Immature natural killer cell (primary cell): ENCODE measurements at regions not wholly inside any gene's neighbourhood (a gene's known extent, or its start where the extent isn't known, plus 50 kb on each side); places are given as distances from the start of the nearest gene placed in this dataset.

Experiments used
- DNase-seq, 3 donors: peaks; one replicate each; pipeline ENCODE4 v3.0.0; 2022; ENCODE audit warnings: mixed read lengths in 1 of 3
- H3K27ac Mint-ChIP-seq, 6 donors: one replicate each; pipeline ENCODE4 v1.8.0; 2020; ENCODE audit warnings: mixed read lengths in 6 of 6, mild to moderate bottlenecking in 5 of 6, inconsistent platforms in 4 of 6, moderate library complexity in 3 of 6
- H3K27me3 Mint-ChIP-seq, 3 donors: one replicate each; pipeline ENCODE4 v1.8.0; 2020 to 2021; ENCODE audit warnings: low read depth in 3 of 3, mild to moderate bottlenecking in 3 of 3, mixed read lengths in 3 of 3, moderate library complexity in 3 of 3, inconsistent platforms in 1 of 3
- H3K36me3 Mint-ChIP-seq, 3 donors: one replicate each; pipeline ENCODE4 v1.8.0; 2020; ENCODE audit warnings: mixed read lengths in 3 of 3, inconsistent platforms in 2 of 3, mild to moderate bottlenecking in 2 of 3
- H3K4me1 Mint-ChIP-seq, 2 donors: one replicate each; pipeline ENCODE4 v1.8.0; 2020; ENCODE audit warnings: inconsistent platforms in 2 of 2, mild to moderate bottlenecking in 2 of 2, mixed read lengths in 2 of 2, moderate library complexity in 1 of 2
- H3K4me3 Mint-ChIP-seq, 5 donors: one replicate each; pipeline ENCODE4 v1.8.0; 2020; ENCODE audit warnings: mild to moderate bottlenecking in 5 of 5, mixed read lengths in 5 of 5, inconsistent platforms in 3 of 5, moderate library complexity in 3 of 5
- H3K9me3 Mint-ChIP-seq, 6 donors: one replicate each; pipeline ENCODE4 v1.8.0; 2020; ENCODE audit warnings: mild to moderate bottlenecking in 6 of 6, mixed read lengths in 6 of 6, inconsistent platforms in 4 of 6, moderate library complexity in 3 of 6

DNA sequence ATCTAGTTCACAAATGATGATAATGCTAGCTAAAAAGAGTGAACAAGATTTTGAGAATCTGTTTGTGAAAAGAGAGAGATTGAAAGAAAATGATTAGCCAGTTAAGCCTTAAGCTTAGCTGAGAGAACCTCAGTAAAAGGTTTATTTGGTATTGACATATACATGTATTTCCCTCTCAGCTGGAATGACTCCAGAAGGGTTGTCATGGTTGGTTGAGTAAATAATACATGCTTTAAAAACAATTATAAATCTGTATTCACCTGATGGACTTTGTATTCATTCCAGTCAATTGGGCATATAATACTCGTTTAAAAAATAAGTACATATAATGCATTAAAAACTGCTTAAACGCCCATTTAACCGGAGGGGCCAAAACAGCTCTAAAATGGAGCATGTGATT is 181.4 kb downstream of the GRB14 start:
- Mint-ChIP-seq H3K27me3 (no peaks in the 10 kb centered on the region), H3K9me3 (peaks cover 0 to 5% (median 2%) of the 10 kb centered on the region in 6 donors), H3K4me1 (peaks cover 0 to 7% of the 10 kb centered on the region in 2 donors), H3K4me3 (no peak overlapping the region), H3K27ac (no peak overlapping the region), H3K36me3 (no peaks in the 10 kb centered on the region)
- DNase-seq = no peak

DNA sequence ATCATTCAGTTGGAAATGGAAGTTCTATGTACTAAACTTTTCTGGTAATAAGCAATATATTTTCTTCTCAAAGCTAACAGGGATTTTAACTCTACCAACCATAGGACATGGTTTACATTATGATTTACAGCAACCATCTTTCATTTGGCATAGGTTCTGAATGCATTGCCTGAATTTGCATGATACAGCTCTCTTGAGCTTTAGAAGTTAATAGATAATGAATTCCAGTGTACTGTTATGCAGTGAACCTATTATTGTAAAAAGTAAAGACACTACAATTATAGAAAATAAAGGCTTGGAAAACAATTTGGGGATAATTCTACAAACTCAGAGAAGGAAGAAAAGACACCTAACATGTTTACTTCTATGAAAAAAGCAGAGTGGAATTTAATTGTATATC is 182.0 kb downstream of the GRB14 start:
- H3K27me3 Mint-ChIP-seq = no peaks in the 10 kb centered on the region
- H3K4me1 Mint-ChIP-seq = peaks cover 0 to 7% of the 10 kb centered on the region in 2 donors
- DNase-seq = no peak
- H3K9me3 Mint-ChIP-seq = peaks cover 0 to 5% (median 2%) of the 10 kb centered on the region in 6 donors
- H3K4me3 Mint-ChIP-seq = no peak overlapping the region
- no peaks in the 10 kb centered on the region for H3K36me3 Mint-ChIP-seq
- H3K27ac Mint-ChIP-seq = no peak overlapping the region

DNA sequence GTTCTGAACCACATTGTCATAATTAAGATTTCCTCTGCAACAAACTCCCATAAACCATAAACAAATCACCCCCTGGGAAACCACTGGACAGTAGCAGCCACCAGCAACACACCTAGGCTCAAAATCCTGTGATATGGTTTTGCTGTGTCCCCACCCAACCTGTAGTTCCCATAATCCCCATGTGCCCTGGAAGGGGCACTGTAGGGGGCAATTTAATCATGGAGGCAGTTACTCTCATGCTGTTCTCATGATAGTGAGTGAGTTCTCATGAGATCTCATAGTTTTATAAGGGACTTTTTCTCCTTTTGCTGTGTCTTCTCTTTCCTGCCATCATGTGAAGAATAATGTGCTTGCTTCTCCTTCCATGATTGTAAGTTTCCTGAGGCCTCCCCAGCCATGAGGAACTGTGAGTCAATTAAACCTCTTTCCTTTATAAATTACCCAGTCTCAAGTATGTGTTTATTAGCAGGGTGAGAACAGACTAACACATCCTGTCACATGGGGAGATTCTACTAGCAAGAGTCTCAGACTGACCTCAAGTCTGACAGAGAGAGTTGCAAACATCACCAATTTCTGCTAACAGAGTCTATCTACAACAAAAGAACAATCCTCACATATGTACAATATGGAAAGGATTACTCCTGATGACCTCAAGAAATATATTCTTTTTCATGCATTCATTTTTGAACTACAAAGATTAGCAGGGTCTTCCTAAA is 182.6 kb downstream of the GRB14 start:
- H3K4me1 Mint-ChIP-seq = peaks cover 0 to 7% of the 10 kb centered on the region in 2 donors
- no peak overlapping the region for H3K4me3 Mint-ChIP-seq
- H3K36me3 Mint-ChIP-seq = no peaks in the 10 kb centered on the region
- H3K27me3 Mint-ChIP-seq = no peaks in the 10 kb centered on the region
- no peak for DNase-seq
- H3K9me3 Mint-ChIP-seq = peaks cover 0 to 5% (median 2%) of the 10 kb centered on the region in 6 donors
- H3K27ac Mint-ChIP-seq = no peak overlapping the region

DNA sequence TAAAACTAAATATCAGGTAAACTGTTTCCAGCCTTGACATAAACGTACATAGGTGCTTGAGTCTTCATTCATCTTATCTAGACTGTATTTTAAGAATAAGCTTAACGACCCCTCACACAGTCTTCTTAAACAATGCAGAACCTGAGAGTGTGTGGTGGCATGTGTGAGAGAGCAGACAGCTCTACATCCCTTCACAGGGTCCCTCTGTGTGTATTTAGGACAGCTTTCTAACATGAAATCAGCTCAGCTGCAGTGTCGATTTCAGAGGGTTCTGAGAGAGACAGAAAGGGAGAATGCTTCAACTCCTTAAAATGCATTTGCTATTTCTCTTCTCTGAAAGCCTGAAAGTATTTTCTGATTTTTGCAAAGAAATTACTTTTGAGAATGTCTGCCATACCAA is 185.2 kb downstream of the GRB14 start:
- peaks cover 0 to 2% (median 0%) of the 10 kb centered on the region in 3 donors for H3K27me3 Mint-ChIP-seq
- H3K27ac Mint-ChIP-seq = no peak overlapping the region
- peaks cover 0 to 4% (median 0%) of the 10 kb centered on the region in 6 donors for H3K9me3 Mint-ChIP-seq
- no peak overlapping the region for H3K4me3 Mint-ChIP-seq
- no peak for DNase-seq
- H3K4me1 Mint-ChIP-seq = peaks cover 0 to 7% of the 10 kb centered on the region in 2 donors
- no peaks in the 10 kb centered on the region for H3K36me3 Mint-ChIP-seq

DNA sequence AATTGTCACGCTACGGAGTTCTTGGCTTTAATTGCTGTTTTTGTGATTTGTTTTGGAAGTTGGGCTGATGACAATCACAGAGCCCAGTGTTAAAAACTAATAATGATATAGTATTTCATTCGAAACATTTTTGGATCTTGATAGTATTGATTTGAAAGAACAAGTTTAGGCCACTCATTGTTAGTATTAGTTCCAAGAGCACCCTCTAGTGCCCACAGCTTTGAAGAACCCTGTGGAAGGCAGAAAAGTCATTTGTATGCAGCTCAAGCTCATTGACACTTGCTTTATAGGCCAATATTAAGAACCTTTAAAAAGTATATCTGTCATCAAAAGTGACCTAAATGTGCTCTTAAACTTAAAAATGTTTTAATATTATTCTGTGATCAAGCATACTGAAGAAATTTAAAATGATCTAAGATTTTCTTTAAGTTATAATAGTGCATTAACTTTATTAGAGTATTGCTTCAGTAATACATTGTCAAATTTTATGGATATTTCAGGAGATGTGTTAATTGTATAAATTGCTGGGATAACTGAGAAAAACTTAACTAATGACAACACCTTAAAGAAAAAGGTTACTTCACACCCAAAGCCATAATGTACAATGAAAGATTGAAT is 191.0 kb downstream of the GRB14 start:
- no peak overlapping the region for H3K4me3 Mint-ChIP-seq
- DNase-seq = no peak
- no peaks in the 10 kb centered on the region for H3K4me1 Mint-ChIP-seq
- H3K27ac Mint-ChIP-seq = no peak overlapping the region
- H3K9me3 Mint-ChIP-seq = peaks cover 0 to 4% (median 0%) of the 10 kb centered on the region in 6 donors
- H3K36me3 Mint-ChIP-seq = no peaks in the 10 kb centered on the region
- peaks cover 0 to 4% (median 2%) of the 10 kb centered on the region in 3 donors for H3K27me3 Mint-ChIP-seq

DNA sequence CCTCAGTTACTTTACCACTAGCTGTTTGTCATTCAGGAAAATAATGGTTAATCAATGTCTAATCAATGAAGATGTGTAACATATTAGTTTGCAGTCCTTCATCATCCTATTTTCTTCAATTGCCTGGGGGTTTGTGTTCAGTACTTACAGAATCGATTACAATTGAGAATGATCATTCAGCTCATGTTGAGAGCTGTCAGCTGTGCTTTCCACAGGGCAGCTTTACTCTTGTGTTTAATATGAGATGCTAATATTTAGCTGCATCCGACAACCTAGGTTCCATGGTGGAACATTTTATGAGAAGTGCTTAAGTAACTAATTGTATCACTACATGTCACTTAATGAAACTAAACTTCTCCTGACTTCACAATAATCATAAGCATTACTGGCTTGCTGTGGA is 191.9 kb downstream of the GRB14 start:
- no peak overlapping the region for H3K4me3 Mint-ChIP-seq

DNA sequence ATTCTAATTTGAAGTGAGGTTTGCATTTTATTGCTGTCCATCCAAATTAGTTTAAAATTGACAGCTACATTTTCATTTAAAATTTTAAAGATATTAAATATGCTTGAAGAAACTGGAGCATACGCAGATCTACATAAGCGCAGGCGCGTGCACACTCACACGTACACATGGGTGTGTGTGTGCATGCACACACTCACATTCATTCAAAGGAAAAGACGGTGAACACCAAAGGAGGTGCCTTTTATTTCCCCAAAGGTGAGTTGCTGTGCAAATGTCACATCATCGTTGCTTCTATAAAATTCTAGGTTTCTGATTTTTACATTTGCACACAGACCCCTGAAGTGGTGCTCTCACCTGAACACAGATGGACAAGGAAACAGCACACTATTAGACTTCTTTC is 194.2 kb downstream of the GRB14 start:
- H3K36me3 Mint-ChIP-seq = no peaks in the 10 kb centered on the region
- H3K4me3 Mint-ChIP-seq = no peak overlapping the region
- peaks cover 0 to 8% (median 2%) of the 10 kb centered on the region in 6 donors for H3K9me3 Mint-ChIP-seq
- H3K4me1 Mint-ChIP-seq = no peaks in the 10 kb centered on the region
- DNase-seq = no peak
- no peak overlapping the region for H3K27ac Mint-ChIP-seq
- H3K27me3 Mint-ChIP-seq = peaks cover 0 to 4% (median 1%) of the 10 kb centered on the region in 3 donors

More for the DNA sequence above, 191.9 kb downstream of the GRB14 start:
- Mint-ChIP-seq H3K36me3 (no peaks in the 10 kb centered on the region), H3K27ac (no peak overlapping the region), H3K9me3 (peaks cover 0 to 4% (median under 1%) of the 10 kb centered on the region in 6 donors), H3K27me3 (peaks cover 0 to 4% (median 2%) of the 10 kb centered on the region in 3 donors), H3K4me1 (no peaks in the 10 kb centered on the region)
- no peak for DNase-seq

DNA sequence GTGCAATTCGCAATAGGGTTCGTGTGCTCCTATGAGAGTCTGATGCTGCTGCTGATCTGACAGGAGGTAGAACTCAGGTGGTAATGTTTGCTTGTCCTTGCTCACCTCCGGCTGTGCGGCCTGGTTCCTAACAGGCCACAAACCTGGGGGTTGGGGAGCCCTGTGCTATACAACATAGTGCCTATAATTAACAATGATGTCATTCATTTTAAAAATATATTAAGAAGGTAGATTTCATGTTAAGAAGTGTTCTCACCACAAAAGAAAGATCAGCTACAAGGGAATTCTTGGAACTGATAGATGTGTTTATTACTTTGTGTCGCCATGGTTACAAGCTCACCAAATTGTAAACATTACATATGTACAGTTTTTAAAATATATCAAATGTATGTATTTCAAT is 200.5 kb downstream of the GRB14 start:
- peaks cover 0 to 12% (median 2%) of the 10 kb centered on the region in 6 donors for H3K9me3 Mint-ChIP-seq
- no peak overlapping the region for H3K27ac Mint-ChIP-seq
- no peaks in the 10 kb centered on the region for H3K36me3 Mint-ChIP-seq
- peaks cover 0 to 3% (median 1%) of the 10 kb centered on the region in 3 donors for H3K27me3 Mint-ChIP-seq
- H3K4me3 Mint-ChIP-seq = no peak overlapping the region
- no peaks in the 10 kb centered on the region for H3K4me1 Mint-ChIP-seq
- no peak for DNase-seq

DNA sequence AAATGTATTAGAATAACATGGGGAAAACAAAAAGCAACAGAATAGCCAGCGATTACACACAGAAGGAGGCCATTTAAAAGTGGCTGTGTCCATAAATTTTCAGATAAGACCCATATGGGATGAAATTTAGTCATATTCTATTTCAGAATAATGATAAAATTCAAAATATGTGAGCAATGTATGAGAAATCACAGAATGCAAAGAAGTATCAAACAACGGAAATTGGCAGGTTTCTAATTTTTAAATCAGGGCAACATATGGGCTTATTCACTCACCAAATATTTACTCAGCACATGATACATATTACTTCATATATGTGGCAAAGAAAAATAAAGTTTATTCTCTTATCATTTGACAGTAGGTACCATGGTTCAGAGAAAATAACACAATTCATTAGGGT is 208.5 kb downstream of the GRB14 start:
- H3K36me3 Mint-ChIP-seq = peaks cover 0 to 5% (median 0%) of the 10 kb centered on the region in 3 donors
- H3K4me1 Mint-ChIP-seq = no peaks in the 10 kb centered on the region
- peaks cover 0 to 2% (median 0%) of the 10 kb centered on the region in 3 donors for H3K27me3 Mint-ChIP-seq
- peaks cover 0 to 19% (median 5%) of the 10 kb centered on the region in 6 donors for H3K9me3 Mint-ChIP-seq
- H3K27ac Mint-ChIP-seq = no peak overlapping the region
- H3K4me3 Mint-ChIP-seq = no peak overlapping the region
- no peak for DNase-seq

DNA sequence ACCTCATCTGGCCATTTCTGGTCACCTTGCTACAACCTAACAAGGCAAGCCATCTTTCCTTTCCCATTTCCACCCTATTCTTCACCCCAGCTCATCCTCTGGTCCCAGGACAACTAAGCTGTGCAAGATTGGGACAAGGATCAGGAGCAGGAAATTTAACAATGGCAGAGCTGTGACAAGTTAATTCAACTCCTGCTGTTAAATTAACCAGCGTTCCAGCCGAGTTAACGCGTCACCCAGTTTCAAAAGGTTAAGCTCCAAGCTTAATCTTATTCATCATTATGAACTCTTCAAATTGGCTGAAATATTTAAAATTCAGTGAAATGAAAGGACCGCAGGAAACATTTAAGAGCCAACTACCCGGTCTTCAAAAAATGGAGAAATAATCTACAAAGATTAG is 231.9 kb downstream of the GRB14 start:
- no peak for DNase-seq
- Mint-ChIP-seq H3K27me3 (peaks cover 0 to 4% (median 0%) of the 10 kb centered on the region in 3 donors), H3K4me1 (no peaks in the 10 kb centered on the region), H3K36me3 (no peaks in the 10 kb centered on the region), H3K9me3 (peaks cover 0 to 28% (median 5%) of the 10 kb centered on the region in 6 donors), H3K27ac (no peak overlapping the region), H3K4me3 (no peak overlapping the region)

DNA sequence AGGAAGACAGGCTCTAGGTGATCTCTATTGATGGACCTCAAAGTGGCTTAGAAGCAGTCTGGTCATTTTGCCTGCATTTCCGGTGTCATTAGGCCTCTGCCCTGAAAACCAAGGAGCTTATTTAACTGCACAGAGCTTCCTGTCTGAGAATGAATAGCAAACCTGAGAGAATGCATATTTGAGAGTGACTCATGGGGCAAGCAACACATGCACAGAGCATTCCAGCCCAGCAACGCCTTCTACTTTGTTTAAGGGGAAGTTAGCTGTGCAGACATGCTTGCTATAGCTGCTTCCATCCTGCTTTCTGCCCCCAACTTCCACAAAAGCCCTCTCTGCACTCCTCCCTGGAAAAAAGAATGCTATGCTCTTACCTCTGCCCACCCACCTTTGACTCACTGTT is 232.8 kb downstream of the GRB14 start:
- Mint-ChIP-seq H3K9me3 (peaks cover 0 to 35% (median 5%) of the 10 kb centered on the region in 6 donors), H3K27ac (no peak overlapping the region), H3K4me3 (no peak overlapping the region), H3K36me3 (no peaks in the 10 kb centered on the region), H3K27me3 (peaks cover 0 to 4% (median 0%) of the 10 kb centered on the region in 3 donors), H3K4me1 (no peaks in the 10 kb centered on the region)
- DNase-seq = no peak

DNA sequence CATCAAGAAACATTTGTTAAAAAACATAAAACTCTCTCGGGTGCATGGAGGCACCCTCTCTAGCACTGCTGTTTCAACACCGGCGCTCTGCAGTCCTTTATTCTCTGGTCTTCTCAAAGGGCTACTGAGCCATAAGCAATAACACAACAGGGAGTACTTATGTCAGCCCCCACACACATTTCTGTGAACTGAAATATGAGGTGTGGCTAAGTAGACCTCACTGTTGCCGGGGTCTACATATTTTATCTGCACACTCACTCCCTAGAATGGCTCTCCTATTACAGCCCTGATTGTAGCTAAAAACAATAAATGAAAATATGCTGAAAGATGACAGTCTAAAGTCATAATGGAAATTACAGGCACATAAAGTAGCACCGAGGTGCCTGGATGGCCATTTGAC is 235.1 kb downstream of the GRB14 start:
- Mint-ChIP-seq H3K9me3 (peaks cover 0 to 36% (median 3%) of the 10 kb centered on the region in 6 donors), H3K27me3 (peaks cover 0 to 4% (median 0%) of the 10 kb centered on the region in 3 donors), H3K27ac (no peak overlapping the region), H3K36me3 (no peaks in the 10 kb centered on the region), H3K4me3 (no peak overlapping the region), H3K4me1 (no peaks in the 10 kb centered on the region)
- DNase-seq = no peak

DNA sequence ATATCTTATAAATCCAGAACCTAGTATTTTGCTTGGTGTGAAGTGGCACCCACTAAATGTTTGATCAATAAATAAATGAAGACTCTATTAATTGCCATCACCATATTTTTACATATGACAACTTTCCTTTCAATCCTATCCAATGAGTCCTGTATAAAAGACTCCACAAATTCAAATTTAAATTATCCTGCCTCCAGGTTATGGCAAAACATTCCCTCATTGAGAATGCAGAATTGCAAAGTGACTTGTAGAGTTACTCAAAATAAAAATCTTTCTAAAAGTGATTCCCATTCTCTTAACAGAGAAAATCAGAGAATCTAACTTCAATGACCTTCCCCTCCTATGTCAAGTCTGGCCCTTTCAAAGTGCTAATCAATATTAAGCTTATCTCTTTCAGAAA is 236.8 kb downstream of the GRB14 start:
- peaks cover 0 to 38% (median under 1%) of the 10 kb centered on the region in 6 donors for H3K9me3 Mint-ChIP-seq
- no peak overlapping the region for H3K4me3 Mint-ChIP-seq
- H3K27me3 Mint-ChIP-seq = peaks cover 0 to 3% (median 0%) of the 10 kb centered on the region in 3 donors
- H3K27ac Mint-ChIP-seq = no peak overlapping the region
- H3K36me3 Mint-ChIP-seq = no peaks in the 10 kb centered on the region
- H3K4me1 Mint-ChIP-seq = no peaks in the 10 kb centered on the region
- no peak for DNase-seq

DNA sequence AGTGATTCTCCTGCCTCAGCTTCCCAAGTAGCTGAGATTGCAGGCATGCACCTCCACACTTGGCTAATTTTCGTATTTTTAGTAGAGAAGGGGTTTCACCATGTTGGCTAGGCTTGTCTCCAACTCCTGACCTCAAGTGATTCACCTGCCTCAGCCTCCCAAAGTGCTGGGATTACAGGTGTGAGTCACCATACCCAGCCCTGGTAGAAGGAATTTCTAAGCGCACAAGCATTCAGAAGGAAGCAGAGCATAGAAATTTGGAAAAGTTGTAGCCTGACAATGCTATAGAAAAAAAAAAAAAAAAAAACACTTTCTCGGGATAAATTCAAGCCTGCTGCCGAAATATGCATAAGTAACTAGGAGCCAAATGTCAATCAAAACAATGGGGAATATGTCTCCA is 249.4 kb downstream of the GRB14 start:
- H3K36me3 Mint-ChIP-seq = no peaks in the 10 kb centered on the region
- no peaks in the 10 kb centered on the region for H3K27me3 Mint-ChIP-seq
- H3K27ac Mint-ChIP-seq = no peak overlapping the region
- peaks cover 3 to 53% (median 7%) of the 10 kb centered on the region in 6 donors for H3K9me3 Mint-ChIP-seq
- DNase-seq = no peak
- no peaks in the 10 kb centered on the region for H3K4me1 Mint-ChIP-seq
- H3K4me3 Mint-ChIP-seq = no peak overlapping the region
